ENCODE measurements at regions not wholly inside any gene's neighbourhood (a gene's known extent, or its start where the extent isn't known, plus 50 kb on each side); places are given as distances from the start of the nearest gene placed in this dataset.

- 73 to 83% methylated on average over 1 of the region's 1 CpG for WGBS, 2 donors
- H3K36me3 ChIP-seq (ENCODE audit: control insufficient read depth in 4 of 4, insufficient read depth in 4 of 4, low read length in 4 of 4) = no peaks in the 10 kb centered on the region
- no peak overlapping the region for H3K27ac ChIP-seq (ENCODE audit: low read depth in 1 of 2, low read length in 1 of 2)
- DNase-seq = no peak
- no peaks in the 10 kb centered on the region for H3K9me3 ChIP-seq (ENCODE audit: control insufficient read depth in 4 of 4, insufficient read depth in 3 of 4, low read length in 3 of 4)
- no peak overlapping the region for H3K4me3 ChIP-seq
- H3K4me1 ChIP-seq (ENCODE audit: control insufficient read depth in 5 of 5, insufficient read depth in 5 of 5, low read length in 5 of 5) = no peaks in the 10 kb centered on the region
- H3K27me3 ChIP-seq (ENCODE audit: control insufficient read depth in 3 of 3, insufficient read depth in 3 of 3, low read length in 2 of 3) = no peaks in the 10 kb centered on the region
- TF ChIP-seq, protein P1, sequence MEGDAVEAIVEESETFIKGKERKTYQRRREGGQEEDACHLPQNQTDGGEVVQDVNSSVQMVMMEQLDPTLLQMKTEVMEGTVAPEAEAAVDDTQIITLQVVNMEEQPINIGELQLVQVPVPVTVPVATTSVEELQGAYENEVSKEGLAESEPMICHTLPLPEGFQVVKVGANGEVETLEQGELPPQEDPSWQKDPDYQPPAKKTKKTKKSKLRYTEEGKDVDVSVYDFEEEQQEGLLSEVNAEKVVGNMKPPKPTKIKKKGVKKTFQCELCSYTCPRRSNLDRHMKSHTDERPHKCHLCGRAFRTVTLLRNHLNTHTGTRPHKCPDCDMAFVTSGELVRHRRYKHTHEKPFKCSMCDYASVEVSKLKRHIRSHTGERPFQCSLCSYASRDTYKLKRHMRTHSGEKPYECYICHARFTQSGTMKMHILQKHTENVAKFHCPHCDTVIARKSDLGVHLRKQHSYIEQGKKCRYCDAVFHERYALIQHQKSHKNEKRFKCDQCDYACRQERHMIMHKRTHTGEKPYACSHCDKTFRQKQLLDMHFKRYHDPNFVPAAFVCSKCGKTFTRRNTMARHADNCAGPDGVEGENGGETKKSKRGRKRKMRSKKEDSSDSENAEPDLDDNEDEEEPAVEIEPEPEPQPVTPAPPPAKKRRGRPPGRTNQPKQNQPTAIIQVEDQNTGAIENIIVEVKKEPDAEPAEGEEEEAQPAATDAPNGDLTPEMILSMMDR (IDR thresholded peaks at IDR 0.05; ENCODE audit: control extremely low read depth, extremely low read depth) = no peak
- H3K9ac ChIP-seq (ENCODE audit: insufficient read depth in 1 of 2, low read length in 2 of 2) = no peak overlapping the region
- ATAC-seq (ENCODE audit: insufficient read depth, low FRiP score) = no peak
Measured at GRCh38 chr1:80818211-80818610, 982.5 kb upstream of the ADGRL2 start.

DNA sequence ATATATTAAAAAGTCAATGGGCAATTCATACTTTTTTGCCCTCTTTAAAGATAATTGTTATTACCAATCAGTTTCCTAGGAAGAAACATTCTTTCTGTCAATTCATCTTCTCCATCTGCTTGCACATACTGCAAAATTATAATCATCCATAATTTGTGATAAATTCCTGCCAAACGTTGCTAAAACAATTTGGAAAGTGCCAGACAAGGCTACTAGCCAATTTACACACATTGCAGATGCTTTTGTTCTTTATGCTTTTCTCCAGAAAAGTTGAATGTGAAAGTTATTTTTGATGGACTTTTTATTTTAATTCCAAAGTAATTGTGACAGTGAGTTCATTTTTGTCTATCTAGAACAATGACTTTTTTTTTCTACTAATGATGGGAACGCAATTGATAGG, 992.8 kb upstream of the ADGRL2 start:
- no peaks in the 10 kb centered on the region for H3K9me3 ChIP-seq (ENCODE audit: control insufficient read depth in 4 of 4, insufficient read depth in 3 of 4, low read length in 3 of 4)
- no peaks in the 10 kb centered on the region for H3K4me1 ChIP-seq (ENCODE audit: control insufficient read depth in 5 of 5, insufficient read depth in 5 of 5, low read length in 5 of 5)
- no peak overlapping the region for H3K9ac ChIP-seq (ENCODE audit: insufficient read depth in 1 of 2, low read length in 2 of 2)
- TF ChIP-seq, protein P1 (IDR thresholded peaks at IDR 0.05; ENCODE audit: control extremely low read depth, extremely low read depth) = no peak
- 58 to 77% methylated on average over 2 of the region's 2 CpGs for WGBS, 2 donors
- H3K4me3 ChIP-seq = no peak overlapping the region
- H3K27me3 ChIP-seq (ENCODE audit: control insufficient read depth in 3 of 3, insufficient read depth in 3 of 3, low read length in 2 of 3) = no peaks in the 10 kb centered on the region
- DNase-seq (no peak), ATAC-seq (ENCODE audit: insufficient read depth, low FRiP score) (no peak)
- no peak overlapping the region for H3K27ac ChIP-seq (ENCODE audit: low read depth in 1 of 2, low read length in 1 of 2)
- H3K36me3 ChIP-seq (ENCODE audit: control insufficient read depth in 4 of 4, insufficient read depth in 4 of 4, low read length in 4 of 4) = no peaks in the 10 kb centered on the region

- TF ChIP-seq, protein P1 (IDR thresholded peaks at IDR 0.05; ENCODE audit: control extremely low read depth, extremely low read depth) = no peak
- Histone ChIP-seq H3K4me1 (ENCODE audit: control insufficient read depth in 5 of 5, insufficient read depth in 5 of 5, low read length in 5 of 5) (peaks cover 0 to 5% (median 0%) of the 10 kb centered on the region in 5 donors), H3K9ac (ENCODE audit: insufficient read depth in 1 of 2, low read length in 2 of 2) (no peak overlapping the region), H3K27me3 (ENCODE audit: control insufficient read depth in 3 of 3, insufficient read depth in 3 of 3, low read length in 2 of 3) (no peaks in the 10 kb centered on the region), H3K4me3 (no peak overlapping the region), H3K36me3 (ENCODE audit: control insufficient read depth in 4 of 4, insufficient read depth in 4 of 4, low read length in 4 of 4) (no peaks in the 10 kb centered on the region), H3K9me3 (ENCODE audit: control insufficient read depth in 4 of 4, insufficient read depth in 3 of 4, low read length in 3 of 4) (no peaks in the 10 kb centered on the region), H3K27ac (ENCODE audit: low read depth in 1 of 2, low read length in 1 of 2) (no peak overlapping the region)
- WGBS, 2 donors = 86 to 89% methylated on average over 2 of the region's 2 CpGs
- DNase-seq = no peak
- no peak for ATAC-seq (ENCODE audit: insufficient read depth, low FRiP score)
Measured at GRCh38 chr1:80806431-80806830, 994.3 kb upstream of the ADGRL2 start.

DNA sequence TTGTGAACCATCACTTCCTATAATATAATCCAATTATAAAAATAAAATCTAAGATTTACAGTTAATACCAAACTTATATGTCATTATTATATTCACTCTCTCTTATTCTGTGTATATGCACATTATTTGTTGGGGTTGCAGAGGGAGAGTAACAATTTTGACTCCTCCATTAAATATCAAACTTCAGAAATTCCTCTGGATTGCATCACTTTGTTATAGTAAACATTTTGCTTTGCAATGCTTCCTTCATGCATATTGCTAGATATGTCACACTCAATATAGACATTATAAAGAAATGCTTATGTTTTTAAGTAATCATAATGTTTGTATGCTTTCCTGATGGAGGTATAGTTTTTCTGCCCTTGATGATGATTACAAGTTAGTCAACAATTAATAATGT, 999.0 kb upstream of the ADGRL2 start:
- no peak overlapping the region for H3K27ac ChIP-seq (ENCODE audit: low read depth in 1 of 2, low read length in 1 of 2)
- DNase-seq = peak in 2 of 3 donors; percentile 22 to 44
- ATAC-seq (ENCODE audit: insufficient read depth, low FRiP score) = no peak
- peaks cover 0 to 5% (median 0%) of the 10 kb centered on the region in 5 donors for H3K4me1 ChIP-seq (ENCODE audit: control insufficient read depth in 5 of 5, insufficient read depth in 5 of 5, low read length in 5 of 5)
- H3K9me3 ChIP-seq (ENCODE audit: control insufficient read depth in 4 of 4, insufficient read depth in 3 of 4, low read length in 3 of 4) = peaks cover 0 to 2% (median under 1%) of the 10 kb centered on the region in 4 donors
- TF ChIP-seq, protein P1 (IDR thresholded peaks at IDR 0.05; ENCODE audit: control extremely low read depth, extremely low read depth) = no peak
- H3K27me3 ChIP-seq (ENCODE audit: control insufficient read depth in 3 of 3, insufficient read depth in 3 of 3, low read length in 2 of 3) = no peaks in the 10 kb centered on the region
- no peaks in the 10 kb centered on the region for H3K36me3 ChIP-seq (ENCODE audit: control insufficient read depth in 4 of 4, insufficient read depth in 4 of 4, low read length in 4 of 4)
- H3K9ac ChIP-seq (ENCODE audit: insufficient read depth in 1 of 2, low read length in 2 of 2) = no peak overlapping the region
- H3K4me3 ChIP-seq = no peak overlapping the region

Measured in lung (tissue), 11 donors.